ENCODE measurements at regions not wholly inside any gene's neighbourhood (a gene's known extent, or its start where the extent isn't known, plus 50 kb on each side); places are given as distances from the start of the nearest gene placed in this dataset.

DNA sequence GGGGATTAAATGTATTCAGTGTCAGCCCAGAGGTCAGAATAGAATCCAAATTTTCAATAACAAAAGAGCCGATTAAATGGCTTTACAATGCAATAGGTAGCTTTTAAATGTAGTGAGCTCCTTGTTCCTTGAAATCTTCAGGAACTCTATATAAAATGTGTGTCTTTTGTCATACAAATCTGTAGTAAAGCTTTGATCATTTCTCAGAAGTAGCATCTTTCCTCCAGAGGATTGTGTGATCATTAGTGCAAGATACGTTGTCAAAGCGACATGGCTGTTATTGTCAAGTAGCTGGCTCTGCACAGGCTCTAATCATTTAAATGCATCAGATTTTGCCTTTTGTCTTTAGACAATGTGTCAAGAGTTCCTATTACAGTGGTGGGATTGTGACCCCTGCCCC, 116.1 kb upstream of the NAMPT start:
- no peak overlapping the region for H3K27ac Mint-ChIP-seq (ENCODE audit: unreplicated experiment)
- no peak for DNase-seq (ENCODE audit: low spot score)
- H3K4me3 Mint-ChIP-seq (ENCODE audit: unreplicated experiment): no peak overlapping the region
- TF ChIP-seq, protein P1, sequence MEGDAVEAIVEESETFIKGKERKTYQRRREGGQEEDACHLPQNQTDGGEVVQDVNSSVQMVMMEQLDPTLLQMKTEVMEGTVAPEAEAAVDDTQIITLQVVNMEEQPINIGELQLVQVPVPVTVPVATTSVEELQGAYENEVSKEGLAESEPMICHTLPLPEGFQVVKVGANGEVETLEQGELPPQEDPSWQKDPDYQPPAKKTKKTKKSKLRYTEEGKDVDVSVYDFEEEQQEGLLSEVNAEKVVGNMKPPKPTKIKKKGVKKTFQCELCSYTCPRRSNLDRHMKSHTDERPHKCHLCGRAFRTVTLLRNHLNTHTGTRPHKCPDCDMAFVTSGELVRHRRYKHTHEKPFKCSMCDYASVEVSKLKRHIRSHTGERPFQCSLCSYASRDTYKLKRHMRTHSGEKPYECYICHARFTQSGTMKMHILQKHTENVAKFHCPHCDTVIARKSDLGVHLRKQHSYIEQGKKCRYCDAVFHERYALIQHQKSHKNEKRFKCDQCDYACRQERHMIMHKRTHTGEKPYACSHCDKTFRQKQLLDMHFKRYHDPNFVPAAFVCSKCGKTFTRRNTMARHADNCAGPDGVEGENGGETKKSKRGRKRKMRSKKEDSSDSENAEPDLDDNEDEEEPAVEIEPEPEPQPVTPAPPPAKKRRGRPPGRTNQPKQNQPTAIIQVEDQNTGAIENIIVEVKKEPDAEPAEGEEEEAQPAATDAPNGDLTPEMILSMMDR (IDR thresholded peaks at IDR 0.05): no peak
- H3K27me3 Mint-ChIP-seq (ENCODE audit: low read depth): peaks cover 43% of the 10 kb centered on the region
- H3K9me3 Mint-ChIP-seq (ENCODE audit: low read depth): peaks cover 12% of the 10 kb centered on the region
- H3K36me3 Mint-ChIP-seq (ENCODE audit: low read depth): no peaks in the 10 kb centered on the region
- H3K4me1 Mint-ChIP-seq (ENCODE audit: low read depth): no peaks in the 10 kb centered on the region

DNA sequence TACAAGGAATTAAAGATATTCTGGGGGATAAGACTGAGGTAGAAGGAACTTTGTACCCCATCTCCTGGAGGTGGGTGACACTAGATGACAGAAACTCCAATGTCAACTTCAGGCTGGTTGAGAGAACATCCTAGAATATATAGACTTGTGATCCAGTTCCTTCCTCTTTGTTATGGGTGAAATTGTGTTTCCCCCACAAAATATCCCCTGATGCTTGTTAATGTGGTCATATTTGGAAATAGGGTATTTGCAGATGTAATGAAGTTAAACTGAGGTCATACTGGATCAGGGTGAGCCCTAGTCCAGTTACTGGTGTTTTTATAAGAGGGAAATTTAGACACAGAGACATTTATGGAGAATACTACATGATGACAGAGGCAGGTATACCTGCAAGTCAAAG, 114.0 kb upstream of the NAMPT start:
- peaks cover 45% of the 10 kb centered on the region for H3K27me3 Mint-ChIP-seq (ENCODE audit: low read depth)
- H3K9me3 Mint-ChIP-seq (ENCODE audit: low read depth): peaks cover 9% of the 10 kb centered on the region
- no peaks in the 10 kb centered on the region for H3K4me1 Mint-ChIP-seq (ENCODE audit: low read depth)
- peaks cover 2% of the 10 kb centered on the region for H3K36me3 Mint-ChIP-seq (ENCODE audit: low read depth)
- no peak overlapping the region for H3K27ac Mint-ChIP-seq (ENCODE audit: unreplicated experiment)
- H3K4me3 Mint-ChIP-seq (ENCODE audit: unreplicated experiment): no peak overlapping the region
- no peak for DNase-seq (ENCODE audit: low spot score)
- TF ChIP-seq, protein P1 (IDR thresholded peaks at IDR 0.05): no peak

DNA sequence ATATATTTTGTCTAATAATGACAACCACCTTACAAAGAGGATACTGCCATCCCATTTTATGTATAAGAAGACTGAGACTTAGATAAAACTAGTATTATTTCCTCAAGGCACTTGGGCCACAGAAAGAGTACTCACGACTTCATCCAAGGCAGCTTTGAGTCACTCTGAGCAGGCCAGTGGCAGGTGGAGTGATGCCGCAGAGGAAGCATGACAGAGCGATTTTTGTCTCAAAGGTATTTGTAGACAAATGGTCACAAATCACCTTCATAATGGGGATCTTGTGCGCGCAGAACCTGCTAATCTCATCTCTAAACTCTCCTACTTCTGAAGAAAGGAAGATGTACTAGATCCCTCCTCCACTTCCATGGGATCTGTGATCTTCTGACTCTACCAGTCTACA, 113.2 kb upstream of the NAMPT start:
- H3K27ac Mint-ChIP-seq (ENCODE audit: unreplicated experiment): no peak overlapping the region
- TF ChIP-seq, protein P1 (IDR thresholded peaks at IDR 0.05): no peak
- DNase-seq (ENCODE audit: low spot score): no peak
- peaks cover 2% of the 10 kb centered on the region for H3K36me3 Mint-ChIP-seq (ENCODE audit: low read depth)
- peaks cover 2% of the 10 kb centered on the region for H3K9me3 Mint-ChIP-seq (ENCODE audit: low read depth)
- peaks cover 43% of the 10 kb centered on the region for H3K27me3 Mint-ChIP-seq (ENCODE audit: low read depth)
- H3K4me3 Mint-ChIP-seq (ENCODE audit: unreplicated experiment): no peak overlapping the region
- no peaks in the 10 kb centered on the region for H3K4me1 Mint-ChIP-seq (ENCODE audit: low read depth)

DNA sequence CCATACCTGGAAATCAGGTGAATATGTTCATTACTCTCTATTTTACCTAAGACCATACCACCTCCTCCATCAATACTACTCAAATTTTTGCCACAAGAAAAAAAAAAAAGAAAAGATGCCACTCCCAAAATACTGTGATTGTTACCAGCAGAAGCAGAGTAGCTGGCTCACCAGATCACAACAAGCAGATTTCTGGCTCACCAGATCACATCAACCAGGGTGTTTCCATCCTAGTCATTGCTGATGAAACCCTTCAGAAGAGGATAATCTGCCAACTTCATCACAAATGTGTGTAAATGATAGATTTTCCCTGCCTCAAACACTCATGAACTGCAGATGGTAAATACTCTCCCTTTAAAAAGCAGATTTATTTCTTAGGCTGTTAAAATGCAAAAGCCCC, 109.7 kb upstream of the NAMPT start:
- peaks cover 2% of the 10 kb centered on the region for H3K36me3 Mint-ChIP-seq (ENCODE audit: low read depth)
- H3K4me3 Mint-ChIP-seq (ENCODE audit: unreplicated experiment): no peak overlapping the region
- no peaks in the 10 kb centered on the region for H3K4me1 Mint-ChIP-seq (ENCODE audit: low read depth)
- peaks cover 2% of the 10 kb centered on the region for H3K9me3 Mint-ChIP-seq (ENCODE audit: low read depth)
- no peak overlapping the region for H3K27ac Mint-ChIP-seq (ENCODE audit: unreplicated experiment)
- no peak for DNase-seq (ENCODE audit: low spot score)
- TF ChIP-seq, protein P1 (IDR thresholded peaks at IDR 0.05): no peak
- peaks cover 39% of the 10 kb centered on the region for H3K27me3 Mint-ChIP-seq (ENCODE audit: low read depth)

DNA sequence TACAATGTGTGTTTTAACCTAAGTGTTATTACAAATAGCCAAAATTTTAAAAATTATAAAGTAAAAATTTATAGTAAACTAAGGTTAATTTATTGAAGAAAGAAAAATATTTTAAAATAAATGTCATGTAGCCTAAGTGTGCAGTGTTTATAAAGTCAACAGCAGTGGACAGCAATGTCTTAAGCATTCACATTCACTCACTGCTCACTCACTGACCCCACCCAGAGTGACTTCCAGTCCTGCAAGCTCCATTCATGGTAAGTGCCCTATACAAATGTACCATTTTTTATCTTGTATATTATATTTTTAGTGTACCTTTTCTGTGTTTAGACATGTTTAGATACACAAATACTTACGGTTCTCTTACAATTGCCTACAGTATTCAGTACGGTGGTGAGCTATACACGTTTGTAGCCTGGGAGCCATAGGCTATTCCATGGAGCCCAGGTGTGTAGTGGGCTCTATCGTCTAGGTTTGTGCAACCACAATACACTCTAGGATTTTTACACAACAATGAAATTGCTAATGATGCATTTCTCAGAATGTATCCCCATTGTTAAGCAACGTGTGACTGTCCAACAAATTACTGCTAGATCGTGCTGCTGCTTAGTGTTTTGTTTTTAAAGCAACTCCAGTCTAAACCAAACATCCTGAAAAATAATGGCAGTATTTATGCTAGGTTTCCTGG, 108.9 kb upstream of the NAMPT start:
- TF ChIP-seq, protein P1 (IDR thresholded peaks at IDR 0.05): no peak
- Mint-ChIP-seq H3K36me3 (ENCODE audit: low read depth) (peaks cover 2% of the 10 kb centered on the region), H3K27me3 (ENCODE audit: low read depth) (peaks cover 33% of the 10 kb centered on the region), H3K9me3 (ENCODE audit: low read depth) (peaks cover 2% of the 10 kb centered on the region), H3K27ac (ENCODE audit: unreplicated experiment) (no peak overlapping the region), H3K4me3 (ENCODE audit: unreplicated experiment) (no peak overlapping the region), H3K4me1 (ENCODE audit: low read depth) (no peaks in the 10 kb centered on the region)
- DNase-seq (ENCODE audit: low spot score): no peak
